Cardiac fibroblast (primary cell): ENCODE measurements at regions not wholly inside any gene's neighbourhood (a gene's known extent, or its start where the extent isn't known, plus 50 kb on each side); places are given as distances from the start of the nearest gene placed in this dataset.

Experiments used
- DNase-seq, 2 donors: peaks; one replicate each; pipeline versions ENCODE4 v3.0.0 to v3.0.0-alpha.2; 2010; ENCODE audit warnings: low read depth in 2 of 2
- H3K4me3 ChIP-seq, 2 donors: replicated peaks in 1 of 2; 1 replicate in 1 of 2; 2 replicates in 1 of 2; pipeline ENCODE4 v1.5.1; 2011; ENCODE audit warnings: low read depth in 2 of 2, low read length in 2 of 2, mild to moderate bottlenecking in 2 of 2, moderate library complexity in 1 of 2
- CTCF ChIP-seq: IDR thresholded peaks from one replicate; pipeline ENCODE4 v1.5.1; 2011; ENCODE audit warnings: low read depth, mild to moderate bottlenecking, low read length, inconsistent platforms

GRCh38 chr3:53949541-53949940 lies 57.9 kb upstream of the SELENOK start:
- peak; percentile 14 to 17 for DNase-seq
- H3K4me3 ChIP-seq: no peak overlapping the region
- no peak for TF ChIP-seq CTCF

GRCh38 chr3:53948174-53948573 lies 56.5 kb upstream of the SELENOK start:
- DNase-seq: no peak
- H3K4me3 ChIP-seq: no peak overlapping the region
- no peak for TF ChIP-seq CTCF

GRCh38 chr3:53944028-53944427 lies 52.4 kb upstream of the SELENOK start:
- no peak overlapping the region for H3K4me3 ChIP-seq
- peak in 1 of 2 donors; percentile 24 for DNase-seq
- no peak for TF ChIP-seq CTCF

GRCh38 chr3:53941950-53942349 lies 50.3 kb upstream of the SELENOK start:
- no peak for TF ChIP-seq CTCF
- no peak overlapping the region for H3K4me3 ChIP-seq
- DNase-seq: peak; percentile 13 to 66
